BE2C (cell line): ENCODE measurements at regions not wholly inside any gene's neighbourhood (a gene's known extent, or its start where the extent isn't known, plus 50 kb on each side); places are given as distances from the start of the nearest gene placed in this dataset.

Experiments used
- DNase-seq: peaks from one replicate; pipeline ENCODE4 v3.0.0-alpha.2; 2020
- H3K27me3 ChIP-seq: fragments of 250-450 bp; sonication (Bioruptor Pico); 2 replicates; pipeline ENCODE4 v1.5.1; 2020; ENCODE audit warnings: mild to moderate bottlenecking
- H3K36me3 ChIP-seq: fragments of 250-450 bp; sonication (Bioruptor Pico); 2 replicates; pipeline ENCODE4 v1.5.1; 2020; ENCODE audit warnings: mild to moderate bottlenecking
- H3K4me1 ChIP-seq: fragments of 250-450 bp; sonication (Bioruptor Pico); 2 replicates; pipeline ENCODE4 v1.5.1; 2020
- H3K4me3 ChIP-seq: 2 replicates; pipeline ENCODE4 v1.5.1; 2011; ENCODE audit warnings: low read depth, low read length
- H3K9me3 ChIP-seq: fragments of 250-450 bp; sonication (Bioruptor Pico); 2 replicates; pipeline ENCODE4 v1.5.1; 2020
- CTCF ChIP-seq: IDR thresholded peaks from 2 replicates; pipeline ENCODE4 v1.5.1; 2012; ENCODE audit warnings: mild to moderate bottlenecking, low read depth, low read length

DNA sequence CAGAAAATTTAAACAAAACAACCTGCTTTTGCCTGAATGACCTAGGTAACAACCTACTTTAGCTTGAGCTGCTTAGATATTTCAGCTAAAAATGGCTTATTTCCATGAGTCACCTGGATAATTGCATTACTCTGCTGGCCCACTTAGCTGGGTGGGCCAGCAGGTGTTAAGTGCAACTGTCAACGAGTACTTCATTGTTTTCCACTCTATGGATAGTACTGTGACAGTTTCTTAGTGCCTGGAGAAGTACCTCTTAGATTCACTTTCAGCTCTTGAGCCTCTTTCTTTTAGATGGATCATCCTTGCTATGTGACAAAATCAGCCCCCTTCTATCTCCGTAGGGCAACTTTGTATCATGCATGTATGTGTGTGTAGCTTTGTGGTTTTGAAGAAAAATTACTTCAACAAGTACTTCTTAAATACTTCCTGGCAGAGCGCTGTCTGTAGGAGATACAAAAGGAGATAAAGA, 368.2 kb upstream of the ATP2B1 start:
- no peaks in the 10 kb centered on the region for H3K27me3 ChIP-seq
- no peaks in the 10 kb centered on the region for H3K36me3 ChIP-seq
- no peak for DNase-seq
- no peaks in the 10 kb centered on the region for H3K9me3 ChIP-seq
- H3K4me3 ChIP-seq = no peak overlapping the region
- H3K4me1 ChIP-seq = no peaks in the 10 kb centered on the region
- no peak for TF ChIP-seq CTCF

GRCh38 chr12:90075685-90076084, 367.0 kb upstream of the ATP2B1 start:
- no peak overlapping the region for H3K4me3 ChIP-seq
- no peaks in the 10 kb centered on the region for H3K36me3 ChIP-seq
- no peaks in the 10 kb centered on the region; the same call in 1 of the 2 replicates for H3K9me3 ChIP-seq
- H3K27me3 ChIP-seq = no peaks in the 10 kb centered on the region
- no peak for TF ChIP-seq CTCF
- H3K4me1 ChIP-seq = no peaks in the 10 kb centered on the region
- DNase-seq = no peak

GRCh38 chr12:90074086-90074485, 365.4 kb upstream of the ATP2B1 start:
- Histone ChIP-seq H3K4me1 (no peaks in the 10 kb centered on the region), H3K27me3 (no peaks in the 10 kb centered on the region), H3K36me3 (no peaks in the 10 kb centered on the region), H3K9me3 (no peaks in the 10 kb centered on the region; the same call in 1 of the 2 replicates), H3K4me3 (no peak overlapping the region)
- TF ChIP-seq CTCF = no peak
- no peak for DNase-seq

- no peak for TF ChIP-seq CTCF
- Histone ChIP-seq H3K4me3 (no peak overlapping the region), H3K9me3 (no peaks in the 10 kb centered on the region; the same call in 1 of the 2 replicates), H3K27me3 (no peaks in the 10 kb centered on the region), H3K4me1 (no peaks in the 10 kb centered on the region; the same call in 1 of the 2 replicates), H3K36me3 (no peaks in the 10 kb centered on the region)
- no peak for DNase-seq
Measured at GRCh38 chr12:90071996-90072395, 363.4 kb upstream of the ATP2B1 start.

GRCh38 chr12:90069711-90070110, 361.1 kb upstream of the ATP2B1 start:
- Histone ChIP-seq H3K9me3 (no peaks in the 10 kb centered on the region; the same call in 1 of the 2 replicates), H3K4me3 (no peak overlapping the region), H3K4me1 (peaks cover 8% of the 10 kb centered on the region; the same call in 1 of the 2 replicates), H3K36me3 (no peaks in the 10 kb centered on the region), H3K27me3 (no peaks in the 10 kb centered on the region)
- no peak for TF ChIP-seq CTCF
- no peak for DNase-seq

DNA sequence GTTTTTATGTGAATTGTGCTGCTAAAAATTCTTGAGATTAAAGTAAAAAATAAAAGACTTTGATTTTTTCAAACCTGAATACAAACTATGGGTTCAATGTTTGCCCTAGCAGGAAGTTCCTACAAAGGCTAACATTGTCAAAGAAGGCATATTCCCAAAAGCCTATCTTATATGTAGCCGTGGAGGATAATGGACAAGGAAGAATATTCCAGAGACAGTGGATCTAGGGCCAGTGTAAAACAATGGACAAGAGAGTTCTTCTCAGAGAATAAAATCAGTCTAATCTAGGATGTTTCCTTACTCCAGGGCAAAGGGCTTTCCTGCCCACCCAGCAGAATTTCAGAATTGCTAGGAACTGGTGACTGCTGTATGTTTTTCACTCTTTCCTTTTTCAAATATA, 359.2 kb upstream of the ATP2B1 start:
- TF ChIP-seq CTCF = no peak
- Histone ChIP-seq H3K4me1 (peaks cover 8% of the 10 kb centered on the region; the same call in 1 of the 2 replicates), H3K4me3 (no peak overlapping the region), H3K36me3 (no peaks in the 10 kb centered on the region), H3K27me3 (no peaks in the 10 kb centered on the region), H3K9me3 (no peaks in the 10 kb centered on the region; the same call in 1 of the 2 replicates)
- DNase-seq = no peak
